CD8-positive, alpha-beta memory T cell (primary cell): ENCODE measurements at regions not wholly inside any gene's neighbourhood (a gene's known extent, or its start where the extent isn't known, plus 50 kb on each side); places are given as distances from the start of the nearest gene placed in this dataset.

Experiments used
- CTCF ChIA-PET: fragments of 350-600 bp; sonication (Branson Sonifier 250); formaldehyde crosslinking; loops from one replicate; lab custom pipeline; 2021; ENCODE audit warnings: antibody characterized with exemption; lab: Charles Lee
- POLR2A ChIA-PET: fragments of 350-600 bp; sonication (Branson Sonifier 250); formaldehyde crosslinking; loops from one replicate; lab custom pipeline; 2021; ENCODE audit warnings: antibody characterized with exemption; lab: Charles Lee
- DNase-seq, 5 donors: peaks; one replicate each; pipeline versions ENCODE4 v3.0.0 to v3.0.0-alpha.2; 2020 to 2022; ENCODE audit warnings: mixed read lengths in 1 of 5
- H3K27ac ChIP-seq: one replicate; pipeline ENCODE4 v1.7.0; 2013; ENCODE audit warnings: low read depth, mild to moderate bottlenecking, low read length, moderate library complexity
- H3K27me3 ChIP-seq: 2 replicates; pipeline ENCODE4 v1.7.0; 2013; ENCODE audit warnings: low read length, mild to moderate bottlenecking; ENCODE audit not compliant: insufficient read depth, poor library complexity, severe bottlenecking
- H3K36me3 ChIP-seq: 2 replicates; pipeline ENCODE4 v1.7.0; 2013; ENCODE audit warnings: mild to moderate bottlenecking, low read length, moderate library complexity; ENCODE audit not compliant: insufficient read depth
- H3K4me1 ChIP-seq: 2 replicates; pipeline ENCODE4 v1.7.0; 2013; ENCODE audit warnings: mild to moderate bottlenecking, low read length, moderate library complexity; ENCODE audit not compliant: insufficient read depth
- H3K4me3 ChIP-seq: 2 replicates; pipeline ENCODE4 v1.7.0; 2013; ENCODE audit warnings: mild to moderate bottlenecking, low read length
- H3K9me3 ChIP-seq: 2 replicates; pipeline ENCODE4 v1.7.0; 2013; ENCODE audit warnings: mild to moderate bottlenecking, low read length
- H3K27ac Mint-ChIP-seq, 8 donors: one replicate each; pipeline ENCODE4 v1.8.0; 2020 to 2021; ENCODE audit warnings: mixed read lengths in 8 of 8, mild to moderate bottlenecking in 6 of 8, inconsistent platforms in 3 of 8, moderate library complexity in 3 of 8
- H3K27me3 Mint-ChIP-seq, 2 donors: one replicate each; pipeline ENCODE4 v1.8.0; 2020 to 2021; ENCODE audit warnings: mixed read lengths in 2 of 2, mild to moderate bottlenecking in 1 of 2, moderate library complexity in 1 of 2
- H3K36me3 Mint-ChIP-seq, 3 donors: one replicate each; pipeline ENCODE4 v1.8.0; 2020 to 2021; ENCODE audit warnings: mixed read lengths in 3 of 3, inconsistent platforms in 1 of 3, mild to moderate bottlenecking in 1 of 3
- H3K4me1 Mint-ChIP-seq, 3 donors: one replicate each; pipeline ENCODE4 v1.8.0; 2020 to 2021; ENCODE audit warnings: mixed read lengths in 3 of 3, inconsistent platforms in 1 of 3, mild to moderate bottlenecking in 1 of 3
- H3K4me3 Mint-ChIP-seq, 7 donors: one replicate each; pipeline ENCODE4 v1.8.0; 2020 to 2021; ENCODE audit warnings: mixed read lengths in 7 of 7, mild to moderate bottlenecking in 6 of 7, moderate library complexity in 4 of 7, inconsistent platforms in 2 of 7
- H3K9me3 Mint-ChIP-seq, 5 donors: one replicate each; pipeline ENCODE4 v1.8.0; 2020 to 2022; ENCODE audit warnings: mixed read lengths in 5 of 5, mild to moderate bottlenecking in 3 of 5, moderate library complexity in 2 of 5, inconsistent platforms in 1 of 5

DNA sequence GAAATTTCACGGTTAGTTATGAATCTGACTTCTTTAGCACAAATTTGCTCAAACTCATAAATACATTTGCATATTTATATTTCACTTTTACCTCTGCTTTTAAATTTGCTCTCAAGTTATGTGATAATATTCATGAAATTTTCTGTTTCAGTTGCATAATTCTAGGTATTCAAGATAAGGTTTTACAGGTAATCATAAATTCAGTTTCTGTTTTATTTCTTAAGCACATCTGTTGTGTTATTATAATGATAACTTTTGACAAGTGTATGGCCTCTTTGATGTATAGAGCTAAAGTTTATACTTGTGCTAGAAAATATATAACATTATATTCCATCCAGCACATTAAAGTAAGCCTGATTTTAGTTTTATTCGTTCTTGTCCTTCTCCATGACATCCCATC lies 308.1 kb downstream of the SLC7A11 start:
- no peaks in the 10 kb centered on the region for H3K36me3 Mint-ChIP-seq
- Histone ChIP-seq H3K4me1 (no peaks in the 10 kb centered on the region), H3K36me3 (no peaks in the 10 kb centered on the region), H3K27me3 (no peaks in the 10 kb centered on the region), H3K9me3 (no peaks in the 10 kb centered on the region), H3K27ac (no peak overlapping the region), H3K4me3 (no peak overlapping the region)
- H3K4me1 Mint-ChIP-seq = no peaks in the 10 kb centered on the region
- CTCF ChIA-PET = no interaction called here
- H3K27me3 Mint-ChIP-seq = no peaks in the 10 kb centered on the region
- H3K9me3 Mint-ChIP-seq = peaks cover 0 to 12% (median 6%) of the 10 kb centered on the region in 5 donors
- POLR2A ChIA-PET = no interaction called here
- no peak overlapping the region for H3K27ac Mint-ChIP-seq
- DNase-seq = no peak
- no peak overlapping the region for H3K4me3 Mint-ChIP-seq

DNA sequence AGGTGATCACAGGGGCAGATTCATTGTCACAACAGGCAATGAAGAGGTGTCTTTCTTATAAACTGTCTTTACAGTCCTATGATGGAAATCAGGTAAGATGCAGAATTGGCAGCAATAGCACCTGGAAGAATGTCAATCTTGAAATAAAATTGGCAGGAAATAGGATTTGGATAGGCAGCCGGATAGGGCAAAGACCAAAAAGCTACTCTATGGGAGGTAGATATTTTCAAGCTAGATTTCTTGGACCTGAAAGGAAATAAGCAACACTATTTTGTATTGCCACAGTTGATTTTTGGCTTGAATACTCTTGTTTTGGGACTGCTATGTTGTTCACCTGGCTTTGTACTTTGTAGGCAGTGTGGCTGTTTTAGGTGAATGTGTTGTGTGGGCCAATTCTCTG lies 314.2 kb downstream of the SLC7A11 start:
- Mint-ChIP-seq H3K36me3 (no peaks in the 10 kb centered on the region), H3K4me1 (no peaks in the 10 kb centered on the region), H3K27ac (no peak overlapping the region), H3K9me3 (peaks cover 0 to 4% (median 2%) of the 10 kb centered on the region in 5 donors), H3K27me3 (no peaks in the 10 kb centered on the region), H3K4me3 (no peak overlapping the region)
- ChIA-PET POLR2A (no interaction called here), CTCF (no interaction called here)
- Histone ChIP-seq H3K4me1 (no peaks in the 10 kb centered on the region), H3K36me3 (no peaks in the 10 kb centered on the region), H3K27ac (no peak overlapping the region), H3K27me3 (no peaks in the 10 kb centered on the region), H3K9me3 (no peaks in the 10 kb centered on the region), H3K4me3 (no peak overlapping the region)
- DNase-seq = no peak

GRCh38 chr4:137923494-137923893 lies 318.7 kb downstream of the SLC7A11 start:
- ChIA-PET POLR2A (no interaction called here), CTCF (no interaction called here)
- no peak overlapping the region for H3K27ac Mint-ChIP-seq

DNA sequence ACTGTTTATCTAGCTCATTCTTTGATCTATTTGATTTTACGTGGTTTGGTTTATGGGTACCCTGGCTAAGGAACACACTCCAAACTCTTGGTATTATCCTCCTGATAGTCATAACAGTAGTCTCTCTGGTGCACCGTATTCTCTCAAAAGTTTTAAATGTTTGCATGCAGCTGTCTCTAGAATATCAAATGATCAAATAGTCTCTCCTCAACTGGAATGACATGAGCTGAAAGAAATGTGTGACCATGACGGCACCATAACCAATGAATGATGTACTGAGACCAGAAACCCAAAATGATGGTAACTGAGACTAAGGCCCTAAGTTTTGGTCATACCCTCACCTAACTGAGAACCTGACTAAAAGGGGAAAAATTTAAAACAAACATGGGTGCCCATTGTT lies 319.4 kb downstream of the SLC7A11 start:
- Histone ChIP-seq H3K4me1 (no peaks in the 10 kb centered on the region), H3K27me3 (no peaks in the 10 kb centered on the region), H3K9me3 (no peaks in the 10 kb centered on the region), H3K4me3 (no peak overlapping the region), H3K36me3 (no peaks in the 10 kb centered on the region), H3K27ac (no peak overlapping the region)
- peaks cover 3 to 11% (median 7%) of the 10 kb centered on the region in 5 donors for H3K9me3 Mint-ChIP-seq
- H3K27ac Mint-ChIP-seq = no peak overlapping the region
- no peaks in the 10 kb centered on the region for H3K27me3 Mint-ChIP-seq
- H3K36me3 Mint-ChIP-seq = no peaks in the 10 kb centered on the region
- no peak for DNase-seq
- no peak overlapping the region for H3K4me3 Mint-ChIP-seq
- CTCF ChIA-PET = no interaction called here
- no peaks in the 10 kb centered on the region for H3K4me1 Mint-ChIP-seq
- POLR2A ChIA-PET = no interaction called here

More at GRCh38 chr4:137923494-137923893, 318.7 kb downstream of the SLC7A11 start:
- Histone ChIP-seq H3K9me3 (no peaks in the 10 kb centered on the region), H3K27ac (no peak overlapping the region), H3K27me3 (no peaks in the 10 kb centered on the region), H3K4me1 (no peaks in the 10 kb centered on the region), H3K36me3 (no peaks in the 10 kb centered on the region), H3K4me3 (no peak overlapping the region)
- H3K4me3 Mint-ChIP-seq = no peak overlapping the region
- H3K4me1 Mint-ChIP-seq = no peaks in the 10 kb centered on the region
- H3K36me3 Mint-ChIP-seq = no peaks in the 10 kb centered on the region
- no peak for DNase-seq
- peaks cover 3 to 13% (median 7%) of the 10 kb centered on the region in 5 donors for H3K9me3 Mint-ChIP-seq
- no peaks in the 10 kb centered on the region for H3K27me3 Mint-ChIP-seq

GRCh38 chr4:137909529-137910309 lies 332.4 kb downstream of the SLC7A11 start:
- H3K4me3 ChIP-seq = no peak overlapping the region
- Mint-ChIP-seq H3K4me1 (no peaks in the 10 kb centered on the region), H3K36me3 (no peaks in the 10 kb centered on the region), H3K27ac (no peak overlapping the region), H3K27me3 (no peaks in the 10 kb centered on the region), H3K9me3 (peaks cover 0 to 13% (median 4%) of the 10 kb centered on the region in 5 donors), H3K4me3 (no peak overlapping the region)
- ChIA-PET CTCF (no interaction called here), POLR2A (no interaction called here)
- DNase-seq = no peak
- no peaks in the 10 kb centered on the region for H3K36me3 ChIP-seq
- H3K27me3 ChIP-seq = no peaks in the 10 kb centered on the region
- H3K9me3 ChIP-seq = no peaks in the 10 kb centered on the region
- no peaks in the 10 kb centered on the region for H3K4me1 ChIP-seq
- no peak overlapping the region for H3K27ac ChIP-seq

DNA sequence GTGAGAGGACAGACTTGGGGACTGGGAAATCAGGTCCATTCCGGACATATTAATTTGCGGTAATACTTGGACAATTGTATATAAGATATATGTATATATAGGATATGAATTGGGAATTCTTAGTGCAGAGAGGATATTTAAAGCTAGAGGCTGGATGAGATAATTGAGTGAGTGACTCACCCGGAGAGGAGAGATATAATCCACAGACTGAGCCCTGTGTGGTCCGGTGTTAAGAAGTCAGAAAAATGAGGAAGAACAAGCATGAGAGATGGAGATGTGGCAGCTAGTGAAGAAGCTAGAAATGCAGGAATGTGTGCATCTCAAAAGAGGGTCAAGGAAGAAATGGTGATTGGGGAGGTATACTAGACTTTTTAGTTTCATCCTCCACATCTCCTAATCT lies 336.2 kb downstream of the SLC7A11 start:
- no peaks in the 10 kb centered on the region for H3K27me3 ChIP-seq
- Mint-ChIP-seq H3K4me3 (no peak overlapping the region), H3K27me3 (no peaks in the 10 kb centered on the region), H3K4me1 (no peaks in the 10 kb centered on the region), H3K36me3 (no peaks in the 10 kb centered on the region), H3K27ac (no peak overlapping the region), H3K9me3 (peaks cover 2 to 13% (median 6%) of the 10 kb centered on the region in 5 donors)
- ChIA-PET POLR2A (no interaction called here), CTCF (no interaction called here)
- no peaks in the 10 kb centered on the region for H3K4me1 ChIP-seq
- no peak overlapping the region for H3K4me3 ChIP-seq
- no peak for DNase-seq
- H3K36me3 ChIP-seq = no peaks in the 10 kb centered on the region
- no peaks in the 10 kb centered on the region for H3K9me3 ChIP-seq
- no peak overlapping the region for H3K27ac ChIP-seq

- Histone ChIP-seq H3K4me3 (no peak overlapping the region), H3K27me3 (no peaks in the 10 kb centered on the region), H3K9me3 (no peaks in the 10 kb centered on the region), H3K27ac (no peak overlapping the region), H3K36me3 (no peaks in the 10 kb centered on the region), H3K4me1 (no peaks in the 10 kb centered on the region)
- H3K27me3 Mint-ChIP-seq = no peaks in the 10 kb centered on the region
- H3K9me3 Mint-ChIP-seq = peaks cover 4 to 8% (median 5%) of the 10 kb centered on the region in 5 donors
- H3K27ac Mint-ChIP-seq = no peak overlapping the region
- DNase-seq = no peak
- H3K4me3 Mint-ChIP-seq = no peak overlapping the region
- CTCF ChIA-PET = no interaction called here
- H3K4me1 Mint-ChIP-seq = no peaks in the 10 kb centered on the region
- POLR2A ChIA-PET = no interaction called here
- no peaks in the 10 kb centered on the region for H3K36me3 Mint-ChIP-seq
Observed at GRCh38 chr4:137901114-137901513, 341.0 kb downstream of the SLC7A11 start.

DNA sequence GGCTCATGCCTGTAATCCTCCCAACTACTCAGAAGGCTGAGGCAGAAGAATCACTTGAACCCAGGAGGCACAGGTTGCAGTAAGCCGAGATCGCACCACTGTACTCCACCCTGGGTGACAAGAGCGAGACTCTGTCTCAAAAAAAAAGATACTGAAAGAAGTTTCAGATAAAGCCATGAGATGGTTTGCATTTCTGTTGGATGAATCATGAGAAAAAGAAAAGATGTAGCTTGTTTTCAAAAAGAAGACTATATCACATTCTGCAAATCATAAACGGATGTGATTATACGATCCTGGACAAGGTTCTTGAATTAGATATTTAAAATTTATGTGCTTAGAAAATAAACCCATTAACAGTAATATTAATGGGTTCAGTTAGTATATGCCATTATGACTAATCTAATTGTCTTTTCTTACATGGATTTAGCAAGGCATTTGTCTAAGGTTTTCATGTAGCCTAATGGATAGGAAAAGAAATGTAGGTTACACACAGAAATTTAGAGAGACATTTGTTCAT lies 345.9 kb downstream of the SLC7A11 start:
- POLR2A ChIA-PET = no interaction called here
- DNase-seq = no peak
- no peaks in the 10 kb centered on the region for H3K9me3 ChIP-seq
- H3K27me3 Mint-ChIP-seq = no peaks in the 10 kb centered on the region
- no peak overlapping the region for H3K27ac Mint-ChIP-seq
- H3K36me3 ChIP-seq = no peaks in the 10 kb centered on the region
- H3K4me3 Mint-ChIP-seq = no peak overlapping the region
- CTCF ChIA-PET = no interaction called here
- no peak overlapping the region for H3K4me3 ChIP-seq
- peaks cover 0 to 2% (median 0%) of the 10 kb centered on the region in 3 donors for H3K36me3 Mint-ChIP-seq
- no peaks in the 10 kb centered on the region for H3K4me1 ChIP-seq
- no peak overlapping the region for H3K27ac ChIP-seq
- H3K27me3 ChIP-seq = no peaks in the 10 kb centered on the region
- no peaks in the 10 kb centered on the region for H3K4me1 Mint-ChIP-seq
- H3K9me3 Mint-ChIP-seq = peaks cover 6 to 14% (median 7%) of the 10 kb centered on the region in 5 donors
